Peyer's patch (tissue), 4 donors: ENCODE measurements at regions not wholly inside any gene's neighbourhood (a gene's known extent, or its start where the extent isn't known, plus 50 kb on each side); places are given as distances from the start of the nearest gene placed in this dataset.

Source experiments
- CTCF ChIP-seq, 6 experiments: fragments of 450-650 bp in 4 of 6; fragments of 200-600 bp in 2 of 6; sonication (generic) in 1 of 6; IDR thresholded peaks; one replicate each; pipeline ENCODE4 v1.5.1; 2017 to 2019; ENCODE audit warnings: antibody characterized with exemption in 6 of 6, mild to moderate bottlenecking in 3 of 6, moderate library complexity in 1 of 6
- POLR2A ChIP-seq, 2 donors: fragments of 450-650 bp; IDR thresholded peaks; one replicate each; pipeline ENCODE4 v1.5.1; 2017; ENCODE audit warnings: antibody characterized with exemption in 2 of 2, mild to moderate bottlenecking in 2 of 2, moderate library complexity in 2 of 2

- no peak for TF ChIP-seq CTCF (IDR thresholded peaks at IDR 0.05)
- TF ChIP-seq POLR2A (IDR thresholded peaks at IDR 0.05) = no peak
Observed at GRCh38 chr6:14750059-14750661, 495.7 kb upstream of the JARID2 start.
